HEK293 (cell line): ENCODE measurements at regions not wholly inside any gene's neighbourhood (a gene's known extent, or its start where the extent isn't known, plus 50 kb on each side); places are given as distances from the start of the nearest gene placed in this dataset.

Source experiments
- AEBP2 ChIP-seq: fragments of 450-650 bp; formaldehyde crosslinking; IDR thresholded peaks from 2 replicates; pipeline ENCODE4 v1.5.1; 2016; ENCODE audit warnings: missing biosample characterization, missing genetic modification characterization, borderline replicate concordance
- PATZ1 ChIP-seq: fragments of 450-650 bp; formaldehyde crosslinking; IDR thresholded peaks from 2 replicates; pipeline ENCODE4 v1.5.1; 2016; ENCODE audit warnings: missing biosample characterization, missing genetic modification characterization
- REST ChIP-seq: fragments of 450-650 bp; formaldehyde crosslinking; IDR thresholded peaks from 2 replicates; pipeline ENCODE4 v1.5.1; 2016; ENCODE audit warnings: missing biosample characterization, missing genetic modification characterization
- SP2 ChIP-seq: fragments of 450-650 bp; formaldehyde crosslinking; IDR thresholded peaks from 2 replicates; pipeline ENCODE4 v1.5.1; 2016; ENCODE audit warnings: missing biosample characterization, missing genetic modification characterization
- ZNF133 ChIP-seq: fragments of 450-650 bp; formaldehyde crosslinking; IDR thresholded peaks from 2 replicates; pipeline ENCODE4 v1.5.1; 2016; ENCODE audit warnings: missing biosample characterization, missing genetic modification characterization
- ZNF558 ChIP-seq: fragments of 450-650 bp; formaldehyde crosslinking; IDR thresholded peaks from 2 replicates; pipeline ENCODE4 v1.5.1; 2016; ENCODE audit warnings: missing biosample characterization, missing genetic modification characterization
- ZNF768 ChIP-seq: fragments of 450-650 bp; formaldehyde crosslinking; IDR thresholded peaks from 2 replicates; pipeline ENCODE4 v1.5.1; 2018; ENCODE audit warnings: missing biosample characterization, mild to moderate bottlenecking, missing genetic modification characterization
- TF ChIP-seq, protein P1 (sequence below): fragments of 450-650 bp; formaldehyde crosslinking; IDR thresholded peaks from 2 replicates; pipeline ENCODE4 v1.5.1; 2017; ENCODE audit warnings: missing biosample characterization, mild to moderate bottlenecking, missing genetic modification characterization, moderate library complexity
- TF ChIP-seq, protein P2 (sequence below): fragments of 450-650 bp; IDR thresholded peaks from 2 replicates; pipeline ENCODE4 v1.5.1; 2018; ENCODE audit warnings: missing biosample characterization, missing genetic modification characterization
- TF ChIP-seq, protein P3 (sequence below): fragments of 450-650 bp; formaldehyde crosslinking; IDR thresholded peaks from 2 replicates; pipeline ENCODE4 v1.5.1; 2016; ENCODE audit warnings: missing biosample characterization, missing genetic modification characterization

GRCh38 chr5:24923400-24923799, 278.6 kb upstream of the CDH10 start:
- no peak for TF ChIP-seq REST (tag by site-specific recombination)
- TF ChIP-seq, protein P1, sequence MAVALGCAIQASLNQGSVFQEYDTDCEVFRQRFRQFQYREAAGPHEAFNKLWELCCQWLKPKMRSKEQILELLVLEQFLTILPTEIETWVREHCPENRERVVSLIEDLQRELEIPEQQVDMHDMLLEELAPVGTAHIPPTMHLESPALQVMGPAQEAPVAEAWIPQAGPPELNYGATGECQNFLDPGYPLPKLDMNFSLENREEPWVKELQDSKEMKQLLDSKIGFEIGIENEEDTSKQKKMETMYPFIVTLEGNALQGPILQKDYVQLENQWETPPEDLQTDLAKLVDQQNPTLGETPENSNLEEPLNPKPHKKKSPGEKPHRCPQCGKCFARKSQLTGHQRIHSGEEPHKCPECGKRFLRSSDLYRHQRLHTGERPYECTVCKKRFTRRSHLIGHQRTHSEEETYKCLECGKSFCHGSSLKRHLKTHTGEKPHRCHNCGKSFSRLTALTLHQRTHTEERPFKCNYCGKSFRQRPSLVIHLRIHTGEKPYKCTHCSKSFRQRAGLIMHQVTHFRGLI: no peak
- TF ChIP-seq, protein P2, sequence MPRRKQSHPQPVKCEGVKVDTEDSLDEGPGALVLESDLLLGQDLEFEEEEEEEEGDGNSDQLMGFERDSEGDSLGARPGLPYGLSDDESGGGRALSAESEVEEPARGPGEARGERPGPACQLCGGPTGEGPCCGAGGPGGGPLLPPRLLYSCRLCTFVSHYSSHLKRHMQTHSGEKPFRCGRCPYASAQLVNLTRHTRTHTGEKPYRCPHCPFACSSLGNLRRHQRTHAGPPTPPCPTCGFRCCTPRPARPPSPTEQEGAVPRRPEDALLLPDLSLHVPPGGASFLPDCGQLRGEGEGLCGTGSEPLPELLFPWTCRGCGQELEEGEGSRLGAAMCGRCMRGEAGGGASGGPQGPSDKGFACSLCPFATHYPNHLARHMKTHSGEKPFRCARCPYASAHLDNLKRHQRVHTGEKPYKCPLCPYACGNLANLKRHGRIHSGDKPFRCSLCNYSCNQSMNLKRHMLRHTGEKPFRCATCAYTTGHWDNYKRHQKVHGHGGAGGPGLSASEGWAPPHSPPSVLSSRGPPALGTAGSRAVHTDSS (tag by site-specific recombination): no peak
- no peak for TF ChIP-seq AEBP2 (tag by site-specific recombination)
- no peak for TF ChIP-seq ZNF558 (tag by site-specific recombination)
- TF ChIP-seq ZNF768 (tag by site-specific recombination): no peak
- no peak for TF ChIP-seq ZNF133
- no peak for TF ChIP-seq PATZ1 (tag by site-specific recombination)
- TF ChIP-seq, protein P3, sequence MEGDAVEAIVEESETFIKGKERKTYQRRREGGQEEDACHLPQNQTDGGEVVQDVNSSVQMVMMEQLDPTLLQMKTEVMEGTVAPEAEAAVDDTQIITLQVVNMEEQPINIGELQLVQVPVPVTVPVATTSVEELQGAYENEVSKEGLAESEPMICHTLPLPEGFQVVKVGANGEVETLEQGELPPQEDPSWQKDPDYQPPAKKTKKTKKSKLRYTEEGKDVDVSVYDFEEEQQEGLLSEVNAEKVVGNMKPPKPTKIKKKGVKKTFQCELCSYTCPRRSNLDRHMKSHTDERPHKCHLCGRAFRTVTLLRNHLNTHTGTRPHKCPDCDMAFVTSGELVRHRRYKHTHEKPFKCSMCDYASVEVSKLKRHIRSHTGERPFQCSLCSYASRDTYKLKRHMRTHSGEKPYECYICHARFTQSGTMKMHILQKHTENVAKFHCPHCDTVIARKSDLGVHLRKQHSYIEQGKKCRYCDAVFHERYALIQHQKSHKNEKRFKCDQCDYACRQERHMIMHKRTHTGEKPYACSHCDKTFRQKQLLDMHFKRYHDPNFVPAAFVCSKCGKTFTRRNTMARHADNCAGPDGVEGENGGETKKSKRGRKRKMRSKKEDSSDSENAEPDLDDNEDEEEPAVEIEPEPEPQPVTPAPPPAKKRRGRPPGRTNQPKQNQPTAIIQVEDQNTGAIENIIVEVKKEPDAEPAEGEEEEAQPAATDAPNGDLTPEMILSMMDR (tag by site-specific recombination): no peak
- TF ChIP-seq SP2 (tag by site-specific recombination): no peak
